Stimulated activated CD4-positive, alpha-beta T cell treated with anti-CD3 and anti-CD28 coated beads, Interleukin-2, amount 100 ng/mL, for 24 hours (primary cell): ENCODE measurements at regions not wholly inside any gene's neighbourhood (a gene's known extent, or its start where the extent isn't known, plus 50 kb on each side); places are given as distances from the start of the nearest gene placed in this dataset.

Experiments used
- DNase-seq, 2 donors: peaks; one replicate each; pipeline ENCODE4 v3.0.0-alpha.2; 2020

DNA sequence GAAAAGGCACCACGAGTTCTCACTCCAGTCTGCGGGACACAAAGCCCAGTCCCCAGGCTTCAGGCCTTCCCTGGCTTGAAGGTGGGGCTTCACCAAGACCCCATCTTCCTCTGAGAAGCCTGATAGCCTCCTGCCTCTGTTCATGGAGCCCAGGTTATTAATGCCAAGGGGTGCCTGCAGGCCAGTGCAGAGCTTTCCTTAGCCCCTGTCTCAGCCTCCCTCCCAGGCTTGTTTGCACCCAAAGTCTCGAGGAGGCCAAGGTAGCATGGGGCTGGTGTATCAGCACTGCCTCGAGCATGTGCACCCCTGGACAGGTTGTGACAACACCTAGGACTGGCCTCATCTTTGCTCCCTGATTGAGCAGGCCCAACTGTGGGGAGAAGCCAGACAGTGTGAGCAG, 108.1 kb upstream of the PCDH15 start:
- no peak for DNase-seq

DNA sequence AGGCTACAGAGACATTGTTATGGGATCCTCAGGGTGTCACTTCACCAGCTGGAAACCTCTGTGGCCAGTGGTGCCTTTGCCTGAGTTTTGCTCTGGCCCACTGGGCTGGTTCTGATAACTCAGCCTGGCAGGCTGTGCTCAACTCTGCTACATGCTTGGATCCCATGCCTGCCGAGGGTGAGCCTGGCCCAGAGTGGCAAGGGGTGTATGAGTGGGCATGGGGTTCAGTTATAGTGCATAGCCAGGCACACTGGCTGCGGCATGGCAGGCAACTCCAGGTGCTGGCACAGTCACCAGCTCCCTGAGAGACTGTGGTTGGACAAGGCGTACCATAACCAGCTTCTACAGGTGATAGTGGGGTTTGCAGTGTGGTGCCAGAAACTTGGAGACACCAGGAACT, 107.0 kb upstream of the PCDH15 start:
- no peak for DNase-seq

DNA sequence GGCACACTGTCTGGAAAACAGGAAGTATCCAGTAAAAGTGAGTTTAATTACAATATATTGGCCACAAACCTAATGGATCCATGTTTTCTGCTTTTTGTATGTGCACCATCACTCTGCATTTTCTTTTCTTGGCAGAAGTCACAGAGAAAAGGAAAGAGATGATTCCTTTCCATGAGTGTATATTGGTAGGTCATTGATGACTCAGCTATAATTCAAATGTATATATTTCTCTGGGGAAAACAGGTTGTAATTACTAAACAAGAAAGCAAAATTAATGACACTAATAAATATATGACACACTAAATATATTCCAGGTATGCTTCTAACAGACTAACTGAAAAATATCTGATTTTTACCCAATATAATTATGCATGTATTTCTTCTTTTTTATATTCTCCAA, 105.9 kb upstream of the PCDH15 start:
- no peak for DNase-seq

DNA sequence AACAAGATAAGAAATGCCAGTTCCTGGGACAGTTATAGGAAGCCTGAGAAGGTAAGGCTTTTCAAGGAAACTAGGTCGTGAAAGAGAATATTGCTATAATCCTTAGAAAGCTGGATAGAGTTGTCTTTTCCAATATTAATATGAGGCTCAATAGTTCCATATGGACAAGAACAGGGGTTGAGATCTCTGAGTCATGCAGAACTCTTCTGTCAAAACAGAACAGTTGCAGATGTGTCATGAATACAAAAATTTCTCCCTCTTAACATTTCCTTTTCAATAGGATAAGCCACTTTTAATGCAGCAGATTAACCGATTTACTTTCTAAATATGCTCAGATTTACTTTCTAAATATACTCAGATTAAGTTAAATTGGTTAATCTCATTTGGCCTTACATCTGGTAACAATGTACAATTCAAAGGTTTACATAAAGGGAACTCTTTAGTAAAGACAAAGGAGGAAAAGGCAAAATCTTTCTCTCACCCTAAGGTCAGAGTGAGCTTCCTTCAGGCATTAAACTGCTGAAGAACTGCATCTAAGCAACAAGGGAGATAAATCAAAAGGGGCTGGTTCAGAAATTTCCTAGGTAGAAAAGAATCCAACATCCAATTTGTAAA, 104.7 kb upstream of the PCDH15 start:
- no peak for DNase-seq

DNA sequence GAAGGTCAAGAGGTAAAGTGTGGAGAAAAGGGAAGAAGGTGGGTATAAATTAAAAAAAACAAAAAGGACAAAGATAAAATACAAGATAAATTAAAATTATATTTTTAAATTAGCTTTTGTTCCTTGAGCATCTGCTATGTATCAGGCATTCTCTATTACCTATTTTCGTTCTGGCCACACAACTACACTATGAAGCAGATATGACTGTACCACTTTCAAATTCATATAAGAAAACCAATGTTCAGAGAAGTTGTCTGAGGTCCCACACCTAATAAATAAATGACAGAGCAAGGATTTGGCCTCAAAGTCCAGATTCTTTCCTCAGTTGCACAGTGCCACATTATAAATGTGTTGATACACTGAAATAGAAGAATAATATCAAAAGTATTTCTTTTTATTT, 103.8 kb upstream of the PCDH15 start:
- DNase-seq: no peak

DNA sequence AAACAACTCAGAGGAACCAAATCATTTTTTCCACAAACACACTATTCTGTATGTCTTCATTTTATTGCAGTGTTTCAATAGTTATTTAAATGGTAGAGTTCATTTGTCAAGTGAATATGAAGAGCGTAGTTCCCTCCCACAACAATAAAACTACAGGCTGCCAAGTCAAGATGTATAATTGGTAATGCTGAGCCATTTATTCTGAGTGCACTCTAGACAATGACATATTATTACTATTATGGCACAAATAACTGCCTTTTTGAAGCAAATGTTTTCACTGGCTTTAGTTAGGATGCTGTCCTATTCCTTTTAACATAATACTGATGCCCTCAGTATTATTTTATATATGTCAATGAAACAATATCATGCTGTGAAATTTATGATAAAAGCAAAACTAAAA, 102.7 kb upstream of the PCDH15 start:
- DNase-seq: no peak

DNA sequence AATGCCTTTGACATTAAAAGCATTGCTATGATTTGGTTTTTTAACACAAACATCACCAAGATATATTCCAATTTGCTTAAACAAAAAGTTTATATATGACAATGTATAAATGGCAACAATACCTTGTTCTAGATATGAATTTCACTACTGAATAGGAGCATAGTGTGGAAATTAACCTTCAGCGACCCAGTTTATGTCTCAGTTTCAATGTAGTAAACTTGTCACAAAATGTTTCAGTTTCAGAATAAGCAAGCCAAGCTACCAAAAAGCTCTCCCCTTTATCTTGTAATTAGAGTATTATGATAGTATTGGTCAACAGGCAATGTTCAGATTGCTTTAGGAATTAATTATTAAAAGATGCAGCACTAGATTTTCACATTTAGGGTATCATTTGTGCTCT, 99.6 kb upstream of the PCDH15 start:
- DNase-seq: no peak

DNA sequence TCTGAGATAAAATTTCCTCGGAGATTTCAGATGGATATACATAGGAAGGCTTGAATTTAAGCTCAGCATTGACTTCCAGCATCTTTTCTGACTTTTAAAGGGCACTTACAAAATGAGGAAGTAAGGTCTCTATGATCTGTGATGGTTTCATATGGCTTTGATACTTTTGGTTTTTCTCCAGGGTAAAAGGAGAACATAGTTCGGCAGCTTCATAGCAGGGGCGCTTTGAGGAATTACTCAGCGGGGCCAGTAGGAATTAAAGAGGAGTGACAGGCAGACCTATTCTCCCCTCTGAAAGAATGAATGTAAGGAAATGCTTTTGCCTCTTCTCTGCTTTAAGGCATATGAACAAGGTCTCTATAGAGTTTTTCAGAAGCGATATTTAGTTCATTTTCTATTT, 80.0 kb upstream of the PCDH15 start:
- no peak for DNase-seq

DNA sequence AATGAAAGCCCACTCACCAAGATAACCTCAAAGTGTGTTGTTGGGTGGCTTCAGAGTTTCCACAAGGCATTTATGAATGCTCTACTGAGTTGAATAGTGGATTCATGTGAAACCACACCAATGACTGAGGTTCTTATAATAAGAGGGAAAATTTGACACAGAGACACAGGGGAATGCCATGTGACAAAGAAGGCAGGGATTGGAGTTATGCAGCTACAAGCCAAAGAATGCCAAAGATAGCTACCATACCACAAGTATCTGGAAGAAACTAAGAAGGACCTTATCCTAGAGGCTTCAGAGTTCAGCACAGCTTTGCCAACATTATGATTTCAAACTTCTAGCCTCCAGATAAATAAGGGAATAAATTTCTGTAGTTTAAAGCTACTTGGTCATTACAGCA, 68.0 kb upstream of the PCDH15 start:
- no peak for DNase-seq

DNA sequence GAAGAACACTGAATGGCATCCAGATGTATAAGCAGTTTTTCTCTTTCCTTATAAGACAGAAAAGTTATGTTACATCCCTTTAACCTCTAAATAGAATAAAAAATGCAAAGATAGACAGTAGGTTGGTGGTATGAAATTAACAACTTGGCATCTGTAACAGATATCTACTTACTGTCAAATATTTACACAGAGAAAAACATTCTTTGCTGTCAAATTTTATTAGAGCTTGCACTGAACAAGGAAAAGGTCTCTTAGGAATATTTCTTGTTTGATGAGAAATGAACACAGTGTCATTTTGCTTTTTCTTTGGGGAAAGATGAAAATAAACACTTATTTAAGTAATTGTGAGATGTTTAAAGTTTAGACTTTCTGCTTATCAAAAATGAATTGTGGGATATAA, 65.6 kb upstream of the PCDH15 start:
- DNase-seq: no peak

DNA sequence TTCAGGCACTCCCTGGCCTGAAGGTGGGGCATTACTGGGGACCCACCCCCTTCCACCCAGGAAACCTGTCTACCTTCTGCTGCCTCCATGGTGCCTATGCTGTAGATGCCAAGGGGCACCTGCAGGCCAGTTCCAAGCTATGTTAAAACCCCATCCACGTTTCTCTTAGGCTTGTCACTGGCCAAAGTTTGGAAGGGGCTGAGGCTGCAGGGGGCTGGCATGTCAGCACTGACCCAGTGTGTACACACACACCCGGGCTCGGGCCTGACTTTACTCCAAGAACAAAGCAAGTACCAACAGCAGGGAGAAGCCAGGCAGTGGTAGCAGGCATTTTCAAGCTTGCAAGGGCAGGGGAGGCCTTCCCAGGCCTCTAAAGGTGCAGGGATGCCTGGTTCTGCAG, 53.8 kb upstream of the PCDH15 start:
- no peak for DNase-seq

DNA sequence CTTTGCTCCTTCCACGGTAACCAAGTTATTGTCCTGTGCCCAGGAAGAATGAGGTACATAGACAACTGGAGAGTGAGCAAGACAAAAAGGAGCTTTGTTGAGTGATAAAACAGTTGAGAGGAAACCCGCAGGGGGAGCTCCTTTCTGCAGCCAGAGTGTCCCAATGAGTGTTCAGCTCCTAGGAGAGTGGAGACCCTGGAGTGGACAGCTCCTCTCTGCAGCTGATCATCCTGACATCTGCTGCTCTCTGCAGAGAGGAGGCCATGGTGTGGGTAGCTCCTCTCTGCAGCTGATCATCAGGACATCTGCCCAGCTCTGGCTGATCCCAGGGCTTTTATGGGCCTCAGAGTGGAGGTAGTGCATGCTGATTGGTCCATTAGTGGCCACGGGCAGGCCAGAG, 53.4 kb upstream of the PCDH15 start:
- no peak for DNase-seq

DNA sequence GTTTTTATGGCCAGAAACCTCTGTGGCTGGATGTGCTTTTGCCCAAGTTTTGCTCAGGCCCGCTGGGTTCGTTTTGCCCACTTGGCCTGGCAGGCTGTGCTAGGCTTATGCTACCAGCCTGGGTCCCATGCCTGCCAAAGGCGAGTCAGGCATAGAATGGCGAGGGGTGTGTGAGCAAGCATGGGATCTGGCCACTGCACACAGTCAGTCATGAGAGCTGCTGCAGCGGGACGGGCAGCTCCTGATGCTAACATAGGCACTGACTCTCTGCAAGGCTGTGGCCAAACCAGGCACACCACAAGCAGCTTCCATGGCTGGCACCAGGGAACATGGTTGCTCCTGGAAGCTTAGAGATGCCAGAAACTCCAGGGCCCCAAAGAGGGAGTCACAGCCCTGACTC, 52.9 kb upstream of the PCDH15 start:
- no peak for DNase-seq
